ENCODE measurements at regions not wholly inside any gene's neighbourhood (a gene's known extent, or its start where the extent isn't known, plus 50 kb on each side); places are given as distances from the start of the nearest gene placed in this dataset.

DNA sequence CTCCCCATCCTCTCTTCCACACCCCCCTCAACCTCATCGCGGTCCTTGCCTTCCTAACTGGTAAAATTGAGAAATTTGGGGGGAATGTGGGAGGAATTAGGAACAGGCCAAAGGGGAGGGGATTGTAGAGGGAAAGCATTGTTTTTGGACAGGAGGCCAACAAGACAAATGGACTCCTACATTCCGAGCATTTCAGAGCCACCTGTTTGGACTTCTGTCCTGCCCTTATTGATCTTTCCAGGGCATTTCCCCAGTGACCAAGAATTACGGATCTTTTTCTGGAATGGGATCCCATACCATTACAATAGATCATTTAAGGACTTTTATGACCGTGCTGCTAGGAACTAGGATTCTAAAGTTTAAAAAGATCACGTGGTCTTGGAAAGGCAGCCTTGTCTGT is 221.3 kb upstream of the ASIC2 start:
- no peak for DNase-seq (ENCODE audit: low read depth, low spot score)

DNA sequence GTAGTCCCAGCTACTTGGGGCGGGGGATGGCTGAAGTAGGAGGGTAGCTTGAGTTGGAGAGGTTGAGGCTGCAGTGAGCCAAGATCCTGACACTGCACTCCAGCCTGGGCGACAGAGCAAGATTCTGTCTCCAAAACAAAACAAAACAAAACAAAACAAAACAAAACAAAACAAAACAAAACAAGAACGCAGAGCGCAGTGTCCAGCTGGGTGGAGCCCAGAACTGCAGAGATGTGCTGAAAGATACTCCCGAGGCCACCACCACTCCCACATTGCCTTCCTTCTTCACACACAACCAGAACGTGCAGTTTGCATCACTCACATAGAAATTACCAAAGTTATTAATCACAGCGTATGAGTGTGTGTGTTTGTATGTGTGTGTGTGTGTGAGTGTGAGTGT is 222.9 kb upstream of the ASIC2 start:
- no peak for DNase-seq (ENCODE audit: low read depth, low spot score)

DNA sequence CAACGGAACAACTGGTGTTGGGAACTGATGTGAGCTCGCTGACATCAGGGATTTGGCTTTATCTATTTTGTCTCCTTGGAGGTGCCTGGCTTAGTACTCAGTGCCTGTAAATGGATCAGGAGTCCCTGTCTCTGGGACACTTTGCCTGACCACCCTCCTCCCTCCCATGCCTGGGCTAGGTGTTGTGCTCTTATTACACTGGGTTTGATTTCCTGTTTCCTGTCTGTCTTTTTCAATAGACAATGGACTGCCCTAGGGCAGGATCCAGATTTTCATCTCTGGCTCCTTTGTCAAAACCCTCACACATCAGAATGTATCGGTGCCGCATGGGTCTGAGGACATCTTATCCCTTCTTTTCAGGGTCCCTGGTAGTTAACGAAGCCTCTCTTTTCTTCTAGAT is 223.6 kb upstream of the ASIC2 start:
- no peak for DNase-seq (ENCODE audit: low read depth, low spot score)

DNA sequence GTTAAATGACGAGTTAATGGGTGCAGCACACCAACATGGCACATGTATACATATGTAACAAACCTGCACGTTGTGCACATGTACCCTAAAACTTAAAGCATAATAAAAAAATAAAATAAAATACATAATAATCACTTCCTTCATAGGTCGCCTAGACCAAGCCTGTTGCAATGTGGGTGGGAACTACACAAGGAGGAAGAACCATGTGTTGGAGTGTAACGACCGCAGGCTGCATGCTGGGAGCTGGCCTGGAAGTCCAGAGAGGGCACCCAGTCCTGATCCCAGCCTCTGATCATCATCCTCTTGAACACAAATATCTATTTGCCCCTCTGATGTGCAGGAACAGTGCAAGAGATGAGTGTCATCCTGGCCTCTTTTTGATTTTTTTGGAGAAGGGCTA is 224.7 kb upstream of the ASIC2 start:
- DNase-seq (ENCODE audit: low read depth, low spot score) = no peak

DNA sequence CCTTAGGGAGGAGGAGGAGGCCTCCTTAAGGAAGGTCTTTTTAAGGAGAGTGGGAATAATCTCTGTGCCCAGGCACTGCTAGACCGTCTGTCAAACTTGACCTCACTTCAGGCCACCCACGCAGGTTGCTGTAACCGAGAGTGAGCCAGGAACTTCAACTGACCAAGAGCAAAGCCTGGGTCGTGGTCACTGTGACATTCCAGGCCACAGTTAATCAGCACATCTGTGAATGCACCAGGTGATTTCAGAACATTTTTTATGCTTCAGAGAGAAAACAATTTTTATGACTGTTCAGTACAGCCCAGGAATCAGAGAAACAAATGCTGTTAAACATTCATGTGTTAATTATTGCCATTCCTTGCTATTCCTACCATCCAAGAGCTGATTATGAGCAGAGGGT is 226.6 kb upstream of the ASIC2 start:
- DNase-seq (ENCODE audit: low read depth, low spot score) = no peak

DNA sequence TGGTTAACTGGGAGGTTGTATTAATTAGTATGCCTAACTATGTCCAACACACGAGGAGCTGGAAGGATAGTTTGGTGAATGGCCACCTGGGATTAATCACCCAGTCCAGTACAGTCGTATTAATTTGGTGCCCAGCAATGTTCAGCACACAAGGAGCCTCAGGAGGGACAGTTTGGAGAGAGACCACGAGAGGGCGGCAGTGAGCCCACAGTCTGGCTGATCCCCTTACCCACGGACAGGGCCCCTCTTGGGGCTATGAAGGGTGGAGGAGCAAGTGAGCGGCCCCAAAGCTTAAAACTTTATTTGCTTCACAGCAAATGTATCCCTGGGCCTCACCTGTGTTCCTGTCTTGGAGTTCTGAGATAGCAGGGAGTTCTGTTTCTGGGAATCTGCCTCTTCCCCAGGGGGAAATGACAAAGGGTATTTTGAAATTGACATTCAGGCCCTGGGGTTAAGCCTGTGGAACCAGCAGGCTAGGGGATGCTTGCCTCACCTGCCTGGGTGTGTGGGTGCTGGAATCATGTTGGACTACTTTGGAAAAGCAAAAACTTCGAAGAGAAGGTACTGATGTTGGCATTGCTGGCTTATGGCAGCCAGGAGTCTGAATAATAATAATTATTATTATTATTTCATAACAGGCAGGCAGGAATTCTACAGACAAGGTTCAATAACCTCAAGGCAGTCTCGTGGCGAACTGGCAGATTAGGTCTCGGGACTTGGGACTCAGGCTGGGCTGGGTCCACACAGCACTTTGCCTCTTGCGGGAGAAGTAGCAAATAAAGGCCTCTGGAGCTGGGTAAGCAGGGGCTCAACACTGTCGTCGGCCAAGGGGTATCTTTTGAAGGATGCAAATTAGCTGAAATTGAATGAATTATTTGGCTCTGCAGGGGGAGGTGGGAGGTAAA is 227.6 kb upstream of the ASIC2 start:
- no peak for DNase-seq (ENCODE audit: low read depth, low spot score)

DNA sequence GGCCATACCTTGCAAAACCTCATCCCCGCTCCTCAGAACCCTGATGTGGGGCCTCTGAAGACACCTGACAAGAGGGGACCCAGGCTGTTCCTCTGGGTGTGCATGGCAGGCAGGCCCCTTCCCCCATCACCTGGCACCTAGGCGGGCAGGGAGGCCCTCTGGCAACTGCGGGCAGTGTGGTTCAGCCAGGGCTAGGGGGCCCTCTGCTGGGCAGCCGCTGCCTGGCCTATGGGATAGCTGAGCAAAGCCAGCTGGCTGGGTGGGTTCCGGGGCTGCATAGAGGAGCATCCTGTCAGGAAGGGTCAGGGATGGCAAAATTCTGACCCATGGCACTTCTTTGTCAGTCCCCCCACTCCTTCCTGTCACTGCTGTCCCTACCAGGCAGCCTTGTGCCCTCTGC is 228.7 kb upstream of the ASIC2 start:
- no peak for DNase-seq (ENCODE audit: low read depth, low spot score)

DNA sequence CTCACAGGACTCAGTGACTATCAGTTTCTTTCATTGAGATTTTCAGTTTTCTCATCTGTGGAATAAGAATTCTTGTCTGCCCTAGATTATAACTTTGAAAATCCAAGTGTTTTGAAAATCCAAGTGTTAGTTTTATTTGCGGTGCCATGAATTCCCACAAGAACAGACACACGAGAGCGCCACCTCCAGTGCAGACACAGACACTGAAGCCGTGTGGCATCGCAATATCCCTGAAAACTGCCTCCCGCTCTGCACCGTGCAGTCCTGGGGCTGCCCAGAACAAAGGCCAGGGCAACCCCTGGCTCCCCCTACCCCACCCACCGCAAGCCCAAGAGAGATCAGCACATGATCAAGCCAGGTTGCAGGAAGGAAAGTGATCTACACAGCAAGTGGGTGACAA is 229.5 kb upstream of the ASIC2 start:
- DNase-seq (ENCODE audit: low read depth, low spot score) = no peak

DNA sequence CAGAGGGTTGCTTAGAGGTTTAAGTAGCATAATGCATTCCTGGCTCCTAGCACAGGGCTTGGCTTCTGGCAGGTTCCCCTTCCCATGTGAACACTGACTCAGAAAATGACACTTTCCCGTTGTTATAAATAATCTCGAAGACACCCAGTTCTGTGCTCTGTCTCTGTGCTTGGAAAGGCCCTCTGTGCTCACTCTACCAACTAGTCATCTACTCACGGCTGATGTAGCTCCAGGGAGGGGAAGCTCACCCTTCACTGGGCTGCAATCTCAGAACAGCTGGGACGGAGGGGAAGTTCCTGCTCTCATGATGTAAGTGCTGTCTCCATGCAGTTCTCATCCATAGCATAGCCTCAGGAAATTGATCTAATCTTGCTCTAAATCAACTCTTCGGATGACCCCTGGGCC is 230.5 kb upstream of the ASIC2 start:
- no peak for DNase-seq (ENCODE audit: low read depth, low spot score)

DNA sequence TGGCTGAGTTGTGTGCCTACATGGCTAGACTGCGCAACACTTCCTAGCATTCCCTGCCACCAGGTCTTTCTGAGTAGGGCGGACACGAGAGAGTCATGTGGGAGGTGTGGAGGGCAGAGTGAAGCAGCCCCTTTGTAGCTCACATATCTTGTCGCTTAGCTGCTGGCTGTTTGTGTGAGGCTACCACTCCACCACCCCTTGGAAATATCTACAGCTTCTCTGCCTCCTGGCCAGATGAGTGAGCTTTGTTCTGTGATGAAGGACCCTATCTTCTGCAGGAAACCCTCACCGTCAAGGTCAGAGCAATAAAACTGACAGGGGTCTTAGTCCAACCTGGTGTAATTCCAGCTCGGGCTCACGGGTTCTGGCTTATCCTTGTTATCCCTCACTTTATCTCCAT is 232.1 kb upstream of the ASIC2 start:
- DNase-seq (ENCODE audit: low read depth, low spot score) = no peak

DNA sequence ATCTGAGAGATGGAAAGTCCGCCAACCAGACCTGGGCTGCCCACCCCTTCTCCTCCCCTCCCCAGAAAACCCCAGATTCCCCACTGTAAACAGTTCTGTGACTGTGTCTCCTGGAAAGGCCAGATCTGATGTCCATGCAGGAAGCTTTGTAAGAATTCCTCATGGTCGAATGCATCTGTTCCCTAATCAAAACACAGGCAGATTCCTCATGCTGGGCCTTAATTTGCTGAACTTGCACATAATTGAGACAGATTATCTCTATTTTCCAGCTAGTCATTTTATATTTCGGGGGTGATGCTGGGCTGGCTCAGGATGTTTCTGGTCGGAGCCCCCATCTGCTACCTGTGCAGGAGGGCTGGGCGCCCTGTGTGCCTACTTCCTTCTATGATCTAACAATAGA is 233.6 kb upstream of the ASIC2 start:
- no peak for DNase-seq (ENCODE audit: low read depth, low spot score)

DNA sequence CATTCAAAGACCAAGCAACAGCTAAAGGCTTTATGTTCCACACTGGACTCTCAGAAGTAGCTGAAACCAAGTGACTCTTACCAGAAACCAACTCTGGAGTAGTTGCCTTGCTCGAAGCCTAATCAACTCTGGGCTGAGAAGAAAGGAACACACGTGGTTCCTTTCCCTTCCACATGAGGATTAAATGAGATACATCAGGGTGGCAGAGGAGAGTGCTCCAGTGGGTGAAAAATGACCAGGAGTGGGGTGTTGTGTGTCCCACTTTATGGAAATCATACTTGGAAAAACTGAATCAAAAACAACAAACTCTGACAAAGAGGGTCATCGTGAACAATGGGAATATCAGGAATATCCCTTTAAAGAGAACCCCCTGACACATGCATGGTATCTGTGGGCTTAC is 234.2 kb upstream of the ASIC2 start:
- DNase-seq (ENCODE audit: low read depth, low spot score) = no peak

DNA sequence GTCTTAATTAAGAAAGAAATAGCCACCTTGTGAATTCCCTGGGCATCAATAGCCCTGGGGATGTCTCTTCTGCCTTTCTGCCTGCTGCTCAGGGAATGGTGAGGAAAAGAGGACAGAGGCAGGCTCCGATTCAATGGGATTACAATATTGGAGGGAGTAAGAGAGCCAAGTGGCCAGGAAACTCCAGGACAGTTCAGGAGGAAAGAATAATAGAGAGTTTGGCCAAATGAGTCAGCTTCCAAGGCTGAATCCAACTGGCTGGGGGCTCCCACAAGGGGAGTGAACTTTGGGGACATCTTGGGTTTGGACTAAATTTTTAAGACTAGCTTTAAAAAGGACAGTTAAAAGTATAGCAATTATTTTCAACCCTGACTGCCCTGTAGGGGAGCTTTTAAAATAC is 235.8 kb upstream of the ASIC2 start:
- DNase-seq (ENCODE audit: low read depth, low spot score) = no peak

DNA sequence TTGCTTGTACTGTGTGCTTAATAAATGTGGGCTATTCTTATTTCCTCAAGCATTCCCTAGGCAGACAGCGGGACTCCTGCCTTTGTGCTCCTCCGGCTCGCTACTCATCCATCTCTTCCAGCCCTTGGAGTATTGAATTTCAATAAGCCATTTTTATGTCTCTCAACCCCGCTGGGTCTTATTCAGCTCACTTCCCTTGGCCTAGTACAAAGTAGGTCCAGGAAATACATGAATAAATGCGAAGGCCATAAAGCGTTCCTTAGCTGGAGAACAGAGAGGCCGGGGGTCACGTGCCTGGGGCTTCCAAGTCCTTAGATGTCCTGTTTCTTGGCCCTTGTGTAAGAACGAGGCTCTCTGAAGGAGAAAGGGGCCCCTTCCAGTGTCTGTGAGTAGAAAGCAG is 236.7 kb upstream of the ASIC2 start:
- no peak for DNase-seq (ENCODE audit: low read depth, low spot score)

DNA sequence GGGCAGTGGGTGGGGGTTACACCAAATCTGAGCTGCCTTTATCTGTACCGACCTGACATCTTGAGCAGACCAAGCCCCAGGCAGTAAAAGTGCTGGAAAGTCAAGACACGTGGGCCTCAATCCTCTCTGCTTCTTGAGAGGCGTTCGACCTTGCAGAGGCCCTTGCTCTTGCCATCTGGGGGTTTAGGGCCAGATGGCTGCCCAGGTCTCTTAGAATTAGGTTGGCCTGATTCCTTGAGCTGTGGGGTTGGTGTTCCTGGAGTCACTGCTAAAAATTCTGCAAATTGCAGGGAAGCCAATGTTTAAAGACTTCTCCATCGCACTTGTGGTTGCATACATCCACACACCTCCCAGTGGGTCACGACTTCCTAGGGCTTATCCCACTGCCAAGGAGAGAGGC is 238.2 kb upstream of the ASIC2 start:
- DNase-seq (ENCODE audit: low read depth, low spot score) = no peak

DNA sequence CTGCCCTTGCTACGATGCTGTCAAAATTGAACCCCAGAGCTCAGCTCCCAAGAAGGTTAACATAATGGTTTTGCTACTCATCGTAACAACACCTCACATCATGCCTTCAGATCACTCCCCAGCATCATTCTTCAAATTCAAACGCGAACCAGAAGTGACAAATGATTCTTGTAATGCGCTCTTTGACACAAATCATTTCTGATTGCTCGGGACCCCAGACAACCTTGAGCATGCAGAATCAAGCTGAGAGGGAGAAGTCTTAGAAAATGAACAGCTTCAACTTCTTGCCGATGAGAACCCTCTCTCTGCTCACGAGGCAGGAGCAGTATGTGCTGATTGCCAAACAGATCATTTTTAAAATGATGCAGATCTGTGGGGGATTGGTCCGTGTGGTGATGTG is 241.0 kb upstream of the ASIC2 start:
- DNase-seq (ENCODE audit: low read depth, low spot score) = no peak

DNA sequence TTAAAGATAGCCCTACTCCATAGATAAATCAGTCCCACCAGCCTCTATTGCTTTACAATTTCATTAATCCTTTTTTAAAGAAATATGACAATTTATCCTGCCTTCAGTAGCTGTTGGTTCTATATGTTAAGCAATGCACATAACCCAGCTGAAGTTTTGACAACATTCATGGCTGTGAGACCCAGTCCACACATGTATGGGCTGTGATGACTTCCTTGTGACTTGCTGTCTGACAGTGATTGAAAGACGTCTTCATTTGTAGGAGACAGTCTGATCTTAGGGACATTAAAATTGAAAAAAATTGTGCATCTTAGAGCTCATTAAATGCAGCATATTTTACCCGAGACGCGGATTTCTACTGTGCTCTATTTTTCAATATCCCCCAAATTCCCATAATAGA is 252.0 kb upstream of the ASIC2 start:
- DNase-seq (ENCODE audit: low read depth, low spot score) = no peak

DNA sequence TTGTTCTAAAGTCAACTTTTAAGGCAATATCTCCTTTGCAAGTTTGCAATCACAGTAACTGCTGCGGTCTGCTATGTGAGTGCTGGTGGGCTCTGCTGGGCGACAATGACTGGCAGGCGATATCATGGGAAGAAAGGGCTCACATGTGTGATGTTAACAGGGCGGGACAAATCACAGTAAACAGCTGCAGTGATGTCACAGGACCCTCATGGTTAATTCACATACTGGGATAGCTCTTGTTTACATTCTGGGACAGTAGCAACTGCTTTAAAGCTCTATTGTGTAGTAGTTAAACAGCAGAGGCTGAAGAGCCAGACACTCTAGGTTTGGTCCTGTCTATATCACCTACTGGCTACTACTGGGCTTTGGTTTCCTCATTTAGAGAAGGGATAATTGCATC is 257.2 kb upstream of the ASIC2 start:
- no peak for DNase-seq (ENCODE audit: low read depth, low spot score)

DNA sequence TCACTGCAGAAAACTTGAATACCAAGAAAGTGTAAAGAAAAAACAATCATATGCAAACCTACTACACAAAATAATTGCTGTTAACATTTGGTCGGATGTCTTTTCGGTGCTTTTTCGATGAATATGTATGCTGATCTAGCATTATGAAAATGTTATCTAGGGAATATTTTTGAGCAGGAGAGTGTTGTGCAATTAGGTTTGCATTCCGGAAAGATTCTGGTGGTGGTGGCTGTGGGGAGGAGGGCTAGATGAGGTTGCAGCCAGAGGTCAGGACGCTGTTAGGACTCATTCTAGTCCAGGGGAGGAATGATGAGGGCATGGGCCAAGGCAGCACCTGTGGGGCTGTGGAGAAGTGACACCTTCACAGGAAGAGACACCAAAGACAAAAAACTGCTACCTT is 258.0 kb upstream of the ASIC2 start:
- DNase-seq (ENCODE audit: low read depth, low spot score) = no peak

DNA sequence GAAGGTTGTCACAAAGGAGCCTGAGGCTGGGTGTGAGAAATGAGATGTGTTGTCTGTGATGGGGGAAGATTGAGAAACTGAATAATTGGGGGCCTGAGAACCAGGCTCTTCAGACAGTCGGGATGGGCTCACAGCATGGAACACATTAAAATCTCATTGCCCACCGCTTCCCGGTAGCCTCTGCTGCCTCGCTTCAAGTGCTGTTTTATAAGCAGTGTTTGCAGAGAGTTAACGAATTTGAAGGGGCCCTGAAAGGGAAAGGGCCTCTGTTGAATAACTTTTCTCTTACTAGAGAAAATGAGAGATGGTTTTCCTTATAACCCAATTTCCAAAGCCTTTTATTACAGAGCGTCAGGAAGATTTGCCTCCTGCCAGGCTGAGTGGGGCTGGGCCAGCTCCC is 258.8 kb upstream of the ASIC2 start:
- no peak for DNase-seq (ENCODE audit: low read depth, low spot score)

DNA sequence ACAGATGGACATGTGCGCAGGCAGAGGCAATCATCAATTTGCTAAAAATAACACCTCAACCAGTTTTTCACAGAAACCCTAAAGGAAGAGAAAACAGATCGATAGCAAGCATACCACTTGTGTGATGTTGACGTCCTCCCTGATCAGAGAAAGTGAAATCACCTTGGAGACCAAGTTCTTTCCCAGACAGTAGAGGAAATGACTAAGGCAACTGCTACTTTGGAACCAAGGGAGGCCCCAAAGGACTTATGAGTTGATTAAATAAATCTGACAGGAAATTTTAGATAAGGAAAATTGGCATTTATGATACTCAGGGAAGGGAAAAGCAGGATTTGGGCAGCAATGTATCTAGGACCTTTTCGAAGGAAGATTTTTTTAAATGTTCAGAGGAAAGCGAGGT is 267.1 kb upstream of the ASIC2 start:
- no peak for DNase-seq (ENCODE audit: low read depth, low spot score)

DNA sequence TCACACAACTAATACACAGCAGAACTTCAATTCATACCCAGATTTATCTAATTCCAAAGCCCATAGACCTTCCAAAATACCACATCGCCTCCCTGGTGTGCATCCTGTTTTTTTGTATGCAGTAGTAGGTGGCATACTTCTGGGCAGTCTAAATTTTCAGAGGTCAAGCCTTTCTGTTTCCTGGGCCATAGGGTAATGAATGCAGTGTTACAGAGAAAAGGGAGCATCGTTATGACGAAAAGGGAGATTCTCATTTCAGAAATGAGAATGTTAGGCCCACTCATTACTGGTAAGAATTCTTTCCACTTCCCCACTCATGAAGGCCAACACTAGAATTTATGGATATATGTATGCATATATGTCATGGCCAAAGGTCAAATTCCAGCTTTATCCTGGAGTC is 267.8 kb upstream of the ASIC2 start:
- DNase-seq (ENCODE audit: low read depth, low spot score) = no peak

DNA sequence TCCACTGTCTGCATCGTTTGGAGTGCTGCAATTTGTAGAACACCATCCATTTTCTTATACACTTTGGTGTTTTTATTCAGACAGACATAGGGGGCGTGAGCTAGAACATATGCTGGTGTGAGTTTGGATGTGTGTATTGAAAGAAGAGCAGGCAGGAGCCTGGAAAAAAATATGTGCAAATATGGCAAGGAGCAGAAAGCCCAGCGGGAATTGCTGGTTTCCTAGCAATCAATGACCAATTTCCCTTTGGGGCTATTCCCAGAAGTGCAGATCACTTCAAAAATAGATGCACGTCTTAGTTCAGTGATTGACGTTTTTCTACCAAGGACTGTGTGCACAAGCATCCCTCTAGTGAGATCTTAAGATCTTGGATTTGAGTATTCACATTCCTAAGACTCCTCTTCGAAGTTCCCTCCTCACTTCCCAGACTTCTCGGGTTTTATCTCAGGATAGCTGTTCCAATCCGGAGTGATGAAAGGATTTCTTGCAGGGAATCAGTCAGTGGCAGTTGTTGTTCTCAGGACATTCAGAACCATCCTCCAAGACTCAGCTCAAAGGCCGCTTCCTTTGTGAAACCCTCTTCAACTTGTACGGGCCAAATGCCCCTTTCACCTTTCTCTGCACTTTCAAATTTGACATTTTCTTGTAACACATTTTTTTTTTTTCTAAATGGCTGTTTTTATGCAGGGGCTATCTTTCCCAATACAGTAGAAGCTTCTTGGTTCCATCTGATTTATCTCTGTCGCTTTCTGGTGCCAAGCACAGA is 268.7 kb upstream of the ASIC2 start:
- no peak for DNase-seq (ENCODE audit: low read depth, low spot score)
